ENCODE measurements at regions not wholly inside any gene's neighbourhood (a gene's known extent, or its start where the extent isn't known, plus 50 kb on each side); places are given as distances from the start of the nearest gene placed in this dataset.

GRCh38 chrX:115493015-115493414 is 68.0 kb upstream of the PLS3 start:
- TF ChIP-seq CTCF (IDR thresholded peaks at IDR 0.05 in 4 of 5, conservative IDR thresholded peaks at IDR 0.05 in 1 of 5) = no peak
- no peak for TF ChIP-seq POLR2A (IDR thresholded peaks at IDR 0.05)
